ENCODE measurements at regions not wholly inside any gene's neighbourhood (a gene's known extent, or its start where the extent isn't known, plus 50 kb on each side); places are given as distances from the start of the nearest gene placed in this dataset.

- DNase-seq, result no peak
These were observed 97.7 kb downstream of the CD47 start for GRCh38 chr3:107992976-107993684.

- DNase-seq, result no peak
These were observed 99.9 kb downstream of the CD47 start for GRCh38 chr3:107990926-107991325.

GRCh38 chr3:107990433-107990832 lies 100.4 kb downstream of the CD47 start:
- DNase-seq, result no peak

GRCh38 chr3:107989661-107990060 lies 101.2 kb downstream of the CD47 start:
- no peak for DNase-seq

- DNase-seq, result no peak
These were observed 102.2 kb downstream of the CD47 start for GRCh38 chr3:107988460-107989175.

- no peak for DNase-seq
These were observed 103.5 kb downstream of the CD47 start for GRCh38 chr3:107987036-107987939.

GRCh38 chr3:107986505-107986904 lies 104.3 kb downstream of the CD47 start:
- DNase-seq, result no peak

- DNase-seq, result no peak
These were observed 105.3 kb downstream of the CD47 start for GRCh38 chr3:107985496-107985895.

GRCh38 chr3:107983247-107983646 lies 107.6 kb downstream of the CD47 start:
- DNase-seq, result no peak

GRCh38 chr3:107982165-107982564 lies 108.7 kb downstream of the CD47 start:
- no peak for DNase-seq

- DNase-seq, result no peak
These were observed 109.2 kb downstream of the CD47 start for GRCh38 chr3:107981471-107982111.

GRCh38 chr3:107979538-107979937 lies 111.3 kb downstream of the CD47 start:
- no peak for DNase-seq

GRCh38 chr3:107978131-107979055 lies 112.4 kb downstream of the CD47 start:
- DNase-seq, result no peak

GRCh38 chr3:107977221-107978130 lies 113.4 kb downstream of the CD47 start:
- DNase-seq, result no peak

- DNase-seq, result no peak
These were observed 114.5 kb downstream of the CD47 start for GRCh38 chr3:107976202-107976800.

GRCh38 chr3:107975529-107976201 lies 115.2 kb downstream of the CD47 start:
- DNase-seq, result no peak

GRCh38 chr3:107973961-107974360 lies 116.9 kb downstream of the CD47 start:
- no peak for DNase-seq

GRCh38 chr3:107973152-107973551 lies 117.7 kb downstream of the CD47 start:
- DNase-seq, result no peak

- DNase-seq, result no peak
These were observed 119.7 kb downstream of the CD47 start for GRCh38 chr3:107970993-107971580.
